GM23338 (cell line): ENCODE measurements at regions not wholly inside any gene's neighbourhood (a gene's known extent, or its start where the extent isn't known, plus 50 kb on each side); places are given as distances from the start of the nearest gene placed in this dataset.

ENCODE experiments used
- ATAC-seq: fragments of 200-7000 bp; cut with Tn5 transposase; 3 replicates; pipeline ENCODE4 v1.9.1; 2020
- DNase-seq: peaks from one replicate; pipeline ENCODE4 v3.0.0-alpha.2; 2015; ENCODE audit warnings: low spot score
- H2AFZ ChIP-seq: fragments of 200-600 bp; sonication (generic); 2 replicates; pipeline ENCODE4 v1.8.0; 2016; ENCODE audit warnings: antibody characterized with exemption, mild to moderate bottlenecking, moderate library complexity
- H3F3A ChIP-seq: fragments of 200-600 bp; sonication (generic); replicated peaks from 2 replicates; pipeline ENCODE4 v1.8.0; 2017; ENCODE audit warnings: antibody characterized with exemption, mixed run types, low read depth
- H3K27ac ChIP-seq: fragments of 200-600 bp; sonication (generic); 2 replicates; pipeline ENCODE4 v1.6.1; 2016; ENCODE audit warnings: low read depth
- H3K27me3 ChIP-seq: fragments of 200-600 bp; sonication (generic); 2 replicates; pipeline ENCODE4 v1.8.0; 2016; ENCODE audit warnings: mild to moderate bottlenecking, mixed run types, moderate library complexity; ENCODE audit not compliant: insufficient read depth
- H3K36me3 ChIP-seq: fragments of 200-600 bp; sonication (generic); 2 replicates; pipeline ENCODE4 v1.8.0; 2016; ENCODE audit warnings: mild to moderate bottlenecking; ENCODE audit not compliant: insufficient read depth
- H3K4me1 ChIP-seq: fragments of 200-600 bp; sonication (generic); 2 replicates; pipeline ENCODE4 v1.8.0; 2016; ENCODE audit warnings: mild to moderate bottlenecking, moderate library complexity; ENCODE audit not compliant: insufficient read depth
- H3K4me2 ChIP-seq: fragments of 200-600 bp; sonication (generic); 2 replicates; pipeline ENCODE4 v1.7.1; 2017; ENCODE audit warnings: mixed run types
- H3K4me3 ChIP-seq: fragments of 200-600 bp; sonication (generic); 2 replicates; pipeline ENCODE4 v1.6.1; 2016; ENCODE audit warnings: mixed run types
- H3K79me2 ChIP-seq: fragments of 200-600 bp; sonication (generic); replicated peaks from 2 replicates; pipeline ENCODE4 v1.8.0; 2017; ENCODE audit warnings: mild to moderate bottlenecking; ENCODE audit not compliant: insufficient read depth
- H3K9me2 ChIP-seq: fragments of 200-600 bp; sonication (generic); 2 replicates; pipeline ENCODE4 v1.8.0; 2017; ENCODE audit not compliant: insufficient read depth
- H4K20me1 ChIP-seq: fragments of 200-600 bp; sonication (generic); replicated peaks from 2 replicates; pipeline ENCODE4 v1.8.0; 2017; ENCODE audit warnings: mild to moderate bottlenecking; ENCODE audit not compliant: insufficient read depth
- H3K27ac Mint-ChIP-seq: 2 replicates; pipeline ENCODE4 v1.8.0; 2020; ENCODE audit warnings: inconsistent platforms, mild to moderate bottlenecking, moderate library complexity, mixed read lengths
- H3K27me3 Mint-ChIP-seq: 3 replicates; pipeline ENCODE4 v1.8.0; 2022; ENCODE audit warnings: low read depth, mild to moderate bottlenecking, moderate library complexity, mixed read lengths, inconsistent platforms; ENCODE audit not compliant: insufficient read depth, poor library complexity
- H3K36me3 Mint-ChIP-seq: 3 replicates; pipeline ENCODE4 v1.8.0; 2021; ENCODE audit warnings: low read depth, mild to moderate bottlenecking, inconsistent platforms, moderate library complexity, mixed read lengths
- H3K4me1 Mint-ChIP-seq: 3 replicates; pipeline ENCODE4 v1.8.0; 2020; ENCODE audit warnings: mild to moderate bottlenecking, inconsistent platforms, mixed read lengths
- H3K4me3 Mint-ChIP-seq: 3 replicates; pipeline ENCODE4 v1.8.0; 2021; ENCODE audit warnings: moderate library complexity, mild to moderate bottlenecking, inconsistent platforms, mixed read lengths
- H3K9me3 Mint-ChIP-seq: 3 replicates; pipeline ENCODE4 v1.8.0; 2020; ENCODE audit warnings: moderate library complexity, mild to moderate bottlenecking, inconsistent platforms, mixed read lengths
- CTCF ChIP-seq, 2 experiments: fragments of 200-600 bp in 1 of 2; sonication (generic) in 1 of 2; conservative IDR thresholded peaks; 2 replicates each; pipeline versions ENCODE4 v1.5.1 to v1.6.1; 2016 to 2017; ENCODE audit warnings: antibody characterized with exemption in 2 of 2, low read depth in 2 of 2, mild to moderate bottlenecking in 2 of 2, moderate library complexity in 1 of 2
- ETS1 ChIP-seq: IDR thresholded peaks from 2 replicates; pipeline ENCODE4 v1.6.1; 2016; ENCODE audit warnings: antibody characterized with exemption
- STAT1 ChIP-seq: IDR thresholded peaks from one replicate; pipeline ENCODE4 v1.6.1; 2016; ENCODE audit warnings: antibody characterized with exemption; ENCODE audit not compliant: unreplicated experiment
- ZNF114 ChIP-seq: fragments of 250-450 bp; sonication (Bioruptor Pico); IDR thresholded peaks from 2 replicates; pipeline ENCODE4 v1.5.0; 2020; ENCODE audit warnings: mild to moderate bottlenecking, moderate library complexity
- ZNF331 ChIP-seq: fragments of 250-450 bp; sonication (Bioruptor Pico); IDR thresholded peaks from 2 replicates; pipeline ENCODE4 v1.5.0; 2020; ENCODE audit warnings: low read depth, mild to moderate bottlenecking, moderate library complexity
- ZNF462 ChIP-seq: fragments of 250-450 bp; sonication (Bioruptor Pico); IDR thresholded peaks from 2 replicates; pipeline ENCODE4 v1.5.0; 2020; ENCODE audit warnings: mild to moderate bottlenecking, moderate library complexity

- Histone ChIP-seq H3K79me2 (no peaks in the 10 kb centered on the region), H2AFZ (no peak overlapping the region), H3K4me2 (no peak overlapping the region), H3K4me1 (no peaks in the 10 kb centered on the region), H3K36me3 (no peaks in the 10 kb centered on the region; the same call in 1 of the 2 replicates), H3K27ac (no peak overlapping the region), H3K9me2 (no peaks in the 10 kb centered on the region), H3F3A (peaks cover 6% of the 10 kb centered on the region; the same call in 1 of the 2 replicates), H3K27me3 (no peaks in the 10 kb centered on the region), H4K20me1 (peaks cover 18% of the 10 kb centered on the region; the same call in 1 of the 2 replicates), H3K4me3 (no peak overlapping the region)
- H3K27me3 Mint-ChIP-seq = peaks cover 8% of the 10 kb centered on the region
- ATAC-seq = no peak
- no peak for DNase-seq
- H3K4me3 Mint-ChIP-seq = no peak overlapping the region
- H3K4me1 Mint-ChIP-seq = peaks cover 4% of the 10 kb centered on the region; the same call in 2 of the 3 replicates
- peaks cover 5% of the 10 kb centered on the region for H3K36me3 Mint-ChIP-seq
- no peaks in the 10 kb centered on the region for H3K9me3 Mint-ChIP-seq
- TF ChIP-seq ZNF462 (CRISPR knock-in tag) (no peak), ETS1 (no peak)
- H3K27ac Mint-ChIP-seq = no peak overlapping the region
Observed at GRCh38 chr2:120960770-120961366, 225.2 kb downstream of the GLI2 start.

GRCh38 chr2:120961396-120961795, 225.7 kb downstream of the GLI2 start:
- no peaks in the 10 kb centered on the region for H3K79me2 ChIP-seq
- peaks cover 6% of the 10 kb centered on the region for H3K27me3 Mint-ChIP-seq
- H3K36me3 Mint-ChIP-seq = peaks cover 4% of the 10 kb centered on the region
- H3K9me3 Mint-ChIP-seq = no peaks in the 10 kb centered on the region
- peaks cover 18% of the 10 kb centered on the region; the same call in 1 of the 2 replicates for H4K20me1 ChIP-seq
- H3K27ac Mint-ChIP-seq = no peak overlapping the region
- no peaks in the 10 kb centered on the region; the same call in 1 of the 2 replicates for H3K36me3 ChIP-seq
- H3F3A ChIP-seq = peaks cover 6% of the 10 kb centered on the region; the same call in 1 of the 2 replicates
- DNase-seq = no peak
- no peak overlapping the region for H3K4me2 ChIP-seq
- H3K27me3 ChIP-seq = no peaks in the 10 kb centered on the region
- H3K9me2 ChIP-seq = no peaks in the 10 kb centered on the region
- no peak overlapping the region for H3K4me3 Mint-ChIP-seq
- H2AFZ ChIP-seq = no peak overlapping the region
- no peak overlapping the region for H3K27ac ChIP-seq
- no peak for ATAC-seq
- peaks cover 3% of the 10 kb centered on the region; the same call in 1 of the 3 replicates for H3K4me1 Mint-ChIP-seq
- H3K4me1 ChIP-seq = no peaks in the 10 kb centered on the region
- H3K4me3 ChIP-seq = no peak overlapping the region
- TF ChIP-seq STAT1 (no peak), ZNF114 (CRISPR knock-in tag) (no peak), CTCF (conservative IDR thresholded peaks at IDR 0.05; ENCODE audit: low read depth in 2 of 2) (no peak), ETS1 (no peak), ZNF331 (CRISPR knock-in tag) (no peak)
